ENCODE measurements at regions not wholly inside any gene's neighbourhood (a gene's known extent, or its start where the extent isn't known, plus 50 kb on each side); places are given as distances from the start of the nearest gene placed in this dataset.

GRCh38 chr21:38879912-38880576 lies 74.3 kb downstream of the ETS2 start:
- no peak overlapping the region for H3K9ac ChIP-seq (ENCODE audit: insufficient read length)
- no peak for TF ChIP-seq FOXP2 (optimal IDR thresholded peaks at IDR 0.05; ENCODE audit: control extremely low read depth, extremely low read length, insufficient read depth)
- TF ChIP-seq POLR2AphosphoS5 (IDR thresholded peaks at IDR 0.05; ENCODE audit: borderline replicate concordance, low read depth, low read length): no peak
- TF ChIP-seq EZH2 (IDR thresholded peaks at IDR 0.05): no peak
- DNase-seq (ENCODE audit: low read depth, low spot score): no peak
- H3K9me3 ChIP-seq (ENCODE audit: low read depth, low read length): no peaks in the 10 kb centered on the region
- H3K27ac ChIP-seq: no peak overlapping the region
- no peak overlapping the region for H3K4me3 ChIP-seq
- no peaks in the 10 kb centered on the region for H3K36me3 ChIP-seq (ENCODE audit: insufficient read depth, low read length)

GRCh38 chr21:38878379-38879179 lies 72.8 kb downstream of the ETS2 start:
- Histone ChIP-seq H3K9me3 (ENCODE audit: low read depth, low read length) (no peaks in the 10 kb centered on the region), H3K9ac (ENCODE audit: insufficient read length) (no peak overlapping the region), H3K4me3 (no peak overlapping the region), H3K36me3 (ENCODE audit: insufficient read depth, low read length) (no peaks in the 10 kb centered on the region), H3K27ac (no peak overlapping the region)
- DNase-seq (ENCODE audit: low read depth, low spot score): no peak
- TF ChIP-seq EZH2 (IDR thresholded peaks at IDR 0.05) (no peak), POLR2AphosphoS5 (IDR thresholded peaks at IDR 0.05; ENCODE audit: borderline replicate concordance, low read depth, low read length) (no peak), FOXP2 (optimal IDR thresholded peaks at IDR 0.05; ENCODE audit: control extremely low read depth, extremely low read length, insufficient read depth) (no peak)

- Histone ChIP-seq H3K4me3 (no peak overlapping the region), H3K9me3 (ENCODE audit: low read depth, low read length) (no peaks in the 10 kb centered on the region), H3K36me3 (ENCODE audit: insufficient read depth, low read length) (no peaks in the 10 kb centered on the region), H3K27ac (no peak overlapping the region), H3K9ac (ENCODE audit: insufficient read length) (no peak overlapping the region)
- TF ChIP-seq POLR2AphosphoS5 (IDR thresholded peaks at IDR 0.05; ENCODE audit: borderline replicate concordance, low read depth, low read length): no peak
- no peak for TF ChIP-seq EZH2 (IDR thresholded peaks at IDR 0.05)
- TF ChIP-seq FOXP2 (optimal IDR thresholded peaks at IDR 0.05; ENCODE audit: control extremely low read depth, extremely low read length, insufficient read depth): no peak
- DNase-seq (ENCODE audit: low read depth, low spot score): no peak
Observed at GRCh38 chr21:38875694-38876492, 70.2 kb downstream of the ETS2 start.
